ENCODE measurements at regions not wholly inside any gene's neighbourhood (a gene's known extent, or its start where the extent isn't known, plus 50 kb on each side); places are given as distances from the start of the nearest gene placed in this dataset.
A peak's percentile ranks its signal among the peaks of the same experiment; 100 is the strongest.

- no peak overlapping the region for H3K4me3 ChIP-seq (replicated peaks; ENCODE audit: low read depth, low read length)
- DNase-seq (ENCODE audit: extremely low read depth, insufficient read length): no peak
- H3K27me3 ChIP-seq (replicated peaks; ENCODE audit: control insufficient read depth, insufficient read depth, low read length): no peaks in the 10 kb centered on the region
- TF ChIP-seq CTCF (IDR thresholded peaks at IDR 0.05; ENCODE audit: insufficient read depth, low read length, poor library complexity, severe bottlenecking): no peak
- H3K36me3 ChIP-seq (ENCODE audit: control insufficient read depth, insufficient read depth, low read length): no peaks in the 10 kb centered on the region
Measured at GRCh38 chr3:137343283-137343682, 385.5 kb downstream of the IL20RB start.

- Histone ChIP-seq H3K27me3 (replicated peaks; ENCODE audit: control insufficient read depth, insufficient read depth, low read length) (no peaks in the 10 kb centered on the region), H3K36me3 (ENCODE audit: control insufficient read depth, insufficient read depth, low read length) (no peaks in the 10 kb centered on the region), H3K4me3 (replicated peaks; ENCODE audit: low read depth, low read length) (no peak overlapping the region)
- TF ChIP-seq CTCF (IDR thresholded peaks at IDR 0.05; ENCODE audit: insufficient read depth, low read length, poor library complexity, severe bottlenecking): peak; percentile 45
- no peak for DNase-seq (ENCODE audit: extremely low read depth, insufficient read length)
Measured at GRCh38 chr3:137347132-137347531, 389.3 kb downstream of the IL20RB start.

- Histone ChIP-seq H3K27me3 (replicated peaks; ENCODE audit: control insufficient read depth, insufficient read depth, low read length) (no peaks in the 10 kb centered on the region), H3K36me3 (ENCODE audit: control insufficient read depth, insufficient read depth, low read length) (no peaks in the 10 kb centered on the region), H3K4me3 (replicated peaks; ENCODE audit: low read depth, low read length) (no peak overlapping the region)
- TF ChIP-seq CTCF (IDR thresholded peaks at IDR 0.05; ENCODE audit: insufficient read depth, low read length, poor library complexity, severe bottlenecking): no peak
- no peak for DNase-seq (ENCODE audit: extremely low read depth, insufficient read length)
Measured at GRCh38 chr3:137347817-137348368, 390.1 kb downstream of the IL20RB start.

GRCh38 chr3:137348936-137349335 lies 391.2 kb downstream of the IL20RB start:
- no peak for TF ChIP-seq CTCF (IDR thresholded peaks at IDR 0.05; ENCODE audit: insufficient read depth, low read length, poor library complexity, severe bottlenecking)
- no peaks in the 10 kb centered on the region for H3K36me3 ChIP-seq (ENCODE audit: control insufficient read depth, insufficient read depth, low read length)
- H3K27me3 ChIP-seq (replicated peaks; ENCODE audit: control insufficient read depth, insufficient read depth, low read length): no peaks in the 10 kb centered on the region
- no peak overlapping the region for H3K4me3 ChIP-seq (replicated peaks; ENCODE audit: low read depth, low read length)
- no peak for DNase-seq (ENCODE audit: extremely low read depth, insufficient read length)

GRCh38 chr3:137349557-137350348 lies 392.0 kb downstream of the IL20RB start:
- Histone ChIP-seq H3K36me3 (ENCODE audit: control insufficient read depth, insufficient read depth, low read length) (no peaks in the 10 kb centered on the region), H3K27me3 (replicated peaks; ENCODE audit: control insufficient read depth, insufficient read depth, low read length) (no peaks in the 10 kb centered on the region), H3K4me3 (replicated peaks; ENCODE audit: low read depth, low read length) (no peak overlapping the region)
- DNase-seq (ENCODE audit: extremely low read depth, insufficient read length): no peak
- TF ChIP-seq CTCF (IDR thresholded peaks at IDR 0.05; ENCODE audit: insufficient read depth, low read length, poor library complexity, severe bottlenecking): no peak

Measured in GM06990 (cell line).